ENCODE measurements at regions not wholly inside any gene's neighbourhood (a gene's known extent, or its start where the extent isn't known, plus 50 kb on each side); places are given as distances from the start of the nearest gene placed in this dataset.

DNA sequence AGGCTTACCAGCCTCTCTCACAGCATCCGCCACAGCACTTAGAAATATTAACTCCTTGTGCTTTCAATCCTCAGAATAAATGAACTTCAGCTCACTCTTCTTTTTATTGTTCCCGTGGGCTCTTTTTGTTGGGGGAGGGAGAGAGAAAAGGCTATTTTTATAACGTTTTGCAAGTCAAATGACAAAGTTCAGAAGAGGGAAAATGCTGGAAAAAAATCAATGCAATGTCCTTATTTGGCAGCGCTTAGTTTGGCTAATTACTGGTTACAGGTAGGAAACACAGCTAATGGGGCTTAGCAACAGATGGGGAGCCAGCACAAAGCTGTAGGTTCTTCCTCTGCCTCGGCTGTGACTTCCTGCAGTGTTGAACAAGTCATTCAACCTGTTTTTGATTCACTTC, 1067.0 kb upstream of the MAP3K7 start:
- TF ChIP-seq CTCF (IDR thresholded peaks at IDR 0.05; ENCODE audit: poor library complexity): no peak
- TF ChIP-seq EZH2 (IDR thresholded peaks at IDR 0.05; ENCODE audit: borderline replicate concordance): no peak
- TF ChIP-seq EZH2phosphoT487 (IDR thresholded peaks at IDR 0.05; ENCODE audit: low read depth, severe bottlenecking, unreplicated experiment): no peak
- H3K4me1 ChIP-seq (ENCODE audit: insufficient read depth): no peaks in the 10 kb centered on the region
- no peak overlapping the region for H3K4me2 ChIP-seq
- H3K4me3 ChIP-seq: no peak overlapping the region
- no peaks in the 10 kb centered on the region for H4K20me1 ChIP-seq (ENCODE audit: insufficient read depth, poor library complexity, severe bottlenecking)
- no peaks in the 10 kb centered on the region for H3K79me2 ChIP-seq
- WGBS (ENCODE audit: low lambda C conversion rate, missing lambda C conversion rate): 36% methylated on average over 5 of the region's 5 CpGs
- H3K36me3 ChIP-seq (replicated peaks; ENCODE audit: insufficient read depth, low read depth): no peaks in the 10 kb centered on the region
- DNase-seq (ENCODE audit: low spot score): no peak
- no peak overlapping the region for H3K27ac ChIP-seq
- H3K9me2 ChIP-seq (replicated peaks; ENCODE audit: insufficient read depth): no peaks in the 10 kb centered on the region
- peaks cover 5% of the 10 kb centered on the region for H3K27me3 ChIP-seq
- no peaks in the 10 kb centered on the region for H3K9me3 ChIP-seq (ENCODE audit: low read depth)
- no peak overlapping the region for H2AFZ ChIP-seq

DNA sequence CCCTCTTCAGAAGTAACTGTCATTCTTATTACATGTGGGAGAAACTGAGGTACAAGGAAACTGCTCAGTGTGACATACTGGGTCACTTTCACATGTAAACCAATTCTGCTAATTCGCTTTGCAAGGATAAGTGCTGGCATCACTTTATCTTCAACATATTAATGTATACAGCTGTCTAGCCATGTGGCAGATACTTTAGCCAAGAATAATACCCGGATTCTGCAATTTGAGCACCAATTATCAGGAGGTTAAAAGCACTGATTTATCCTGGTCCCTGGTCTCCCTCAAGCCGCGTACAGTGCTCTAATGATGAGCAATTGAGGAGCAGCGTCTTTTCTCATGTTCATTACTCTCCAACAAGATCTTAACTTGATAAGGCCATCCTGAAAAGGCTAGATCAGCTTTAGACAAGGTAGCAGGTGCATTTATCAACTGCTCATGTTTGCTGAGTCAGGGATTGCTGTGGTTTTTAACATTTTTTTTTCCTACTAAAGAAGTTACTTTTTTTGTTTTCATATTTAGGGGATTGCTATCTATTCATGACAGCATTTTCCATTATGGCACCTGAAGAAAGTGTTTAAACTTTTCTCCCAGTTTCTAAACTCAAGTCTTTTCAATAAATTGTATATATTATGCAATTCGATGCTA, 1066.3 kb upstream of the MAP3K7 start:
- Histone ChIP-seq H3K9me3 (ENCODE audit: low read depth) (no peaks in the 10 kb centered on the region), H3K36me3 (replicated peaks; ENCODE audit: insufficient read depth, low read depth) (no peaks in the 10 kb centered on the region), H3K4me3 (no peak overlapping the region), H3K9me2 (replicated peaks; ENCODE audit: insufficient read depth) (no peaks in the 10 kb centered on the region), H3K4me1 (ENCODE audit: insufficient read depth) (no peaks in the 10 kb centered on the region), H3K79me2 (no peaks in the 10 kb centered on the region), H3K27me3 (peaks cover 5% of the 10 kb centered on the region), H4K20me1 (ENCODE audit: insufficient read depth, poor library complexity, severe bottlenecking) (no peaks in the 10 kb centered on the region), H2AFZ (no peak overlapping the region), H3K27ac (no peak overlapping the region), H3K4me2 (no peak overlapping the region)
- DNase-seq (ENCODE audit: low spot score): no peak
- WGBS (ENCODE audit: low lambda C conversion rate, missing lambda C conversion rate): 74% methylated on average over 6 of the region's 6 CpGs
- TF ChIP-seq CTCF (IDR thresholded peaks at IDR 0.05; ENCODE audit: poor library complexity): no peak
- no peak for TF ChIP-seq EZH2 (IDR thresholded peaks at IDR 0.05; ENCODE audit: borderline replicate concordance)
- no peak for TF ChIP-seq EZH2phosphoT487 (IDR thresholded peaks at IDR 0.05; ENCODE audit: low read depth, severe bottlenecking, unreplicated experiment)

DNA sequence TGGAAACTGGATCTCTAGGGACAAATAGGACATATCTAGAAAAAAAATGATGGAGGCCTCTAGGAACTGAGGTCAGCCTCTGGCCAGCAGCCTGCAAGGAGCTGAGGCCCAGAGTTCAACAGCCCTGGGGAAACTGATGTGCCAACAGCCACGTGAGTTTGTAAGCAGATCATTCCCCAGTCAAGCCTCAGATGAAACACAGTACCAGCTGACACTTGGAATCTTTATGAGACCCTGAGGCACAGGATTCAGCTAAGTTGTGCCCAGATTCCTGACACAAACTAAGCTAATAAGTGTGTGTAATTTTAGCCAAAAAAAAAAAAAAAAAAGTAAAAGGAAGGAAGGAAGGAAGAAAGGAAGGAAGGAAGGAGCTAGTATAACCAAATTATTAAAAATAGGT, 1059.8 kb upstream of the MAP3K7 start:
- WGBS (ENCODE audit: low lambda C conversion rate, missing lambda C conversion rate): 31% methylated on average over 1 of the region's 1 CpG

More for the DNA sequence above, 1059.8 kb upstream of the MAP3K7 start:
- H3K9me3 ChIP-seq (ENCODE audit: low read depth): no peaks in the 10 kb centered on the region
- H4K20me1 ChIP-seq (ENCODE audit: insufficient read depth, poor library complexity, severe bottlenecking): no peaks in the 10 kb centered on the region
- H3K27me3 ChIP-seq: no peaks in the 10 kb centered on the region
- no peak overlapping the region for H3K4me2 ChIP-seq
- no peak for DNase-seq (ENCODE audit: low spot score)
- no peaks in the 10 kb centered on the region for H3K4me1 ChIP-seq (ENCODE audit: insufficient read depth)
- H3K9me2 ChIP-seq (replicated peaks; ENCODE audit: insufficient read depth): no peaks in the 10 kb centered on the region
- H3K36me3 ChIP-seq (replicated peaks; ENCODE audit: insufficient read depth, low read depth): no peaks in the 10 kb centered on the region
- no peaks in the 10 kb centered on the region for H3K79me2 ChIP-seq
- TF ChIP-seq EZH2phosphoT487 (IDR thresholded peaks at IDR 0.05; ENCODE audit: low read depth, severe bottlenecking, unreplicated experiment) (no peak), CTCF (IDR thresholded peaks at IDR 0.05; ENCODE audit: poor library complexity) (no peak), EZH2 (IDR thresholded peaks at IDR 0.05; ENCODE audit: borderline replicate concordance) (no peak)
- no peak overlapping the region for H3K4me3 ChIP-seq
- no peak overlapping the region for H2AFZ ChIP-seq
- no peak overlapping the region for H3K27ac ChIP-seq

All from hepatocyte (in vitro differentiated cells).